Non-pigmented ciliary epithelial cell (primary cell): ENCODE measurements at regions not wholly inside any gene's neighbourhood (a gene's known extent, or its start where the extent isn't known, plus 50 kb on each side); places are given as distances from the start of the nearest gene placed in this dataset.
A peak's percentile ranks its signal among the peaks of the same experiment; 100 is the strongest.
"Not testable (repeated sequence)": the region's sequence is repeated elsewhere in the genome, so short reads cannot be mapped to it uniquely, and the experiment has no call there.

ENCODE experiments used
- DNase-seq: peaks from one replicate; pipeline ENCODE4 v3.0.0-alpha.2; 2010; ENCODE audit warnings: low read depth

GRCh38 chr20:29031262-29031982 lies 2226.0 kb upstream of the DEFB115 start:
- DNase-seq, result not testable (repeated sequence)

GRCh38 chr20:29044239-29044638 lies 2213.2 kb upstream of the DEFB115 start:
- DNase-seq, result not testable (repeated sequence)

GRCh38 chr20:29050008-29050606 lies 2207.4 kb upstream of the DEFB115 start:
- DNase-seq, result peak; percentile 4

- not testable (repeated sequence) for DNase-seq
These were observed 2199.5 kb upstream of the DEFB115 start for GRCh38 chr20:29057866-29058484.

GRCh38 chr20:29062451-29062850 lies 2195.0 kb upstream of the DEFB115 start:
- DNase-seq, result not testable (repeated sequence)

- DNase-seq, result not testable (repeated sequence)
These were observed 2191.1 kb upstream of the DEFB115 start for GRCh38 chr20:29066341-29066740.

- DNase-seq, result not testable (repeated sequence)
These were observed 2183.8 kb upstream of the DEFB115 start for GRCh38 chr20:29073640-29074039.

GRCh38 chr20:29079769-29080690 lies 2177.4 kb upstream of the DEFB115 start:
- peak; percentile 11 for DNase-seq

GRCh38 chr20:29081712-29082111 lies 2175.8 kb upstream of the DEFB115 start:
- not testable (repeated sequence) for DNase-seq

GRCh38 chr20:29085625-29086024 lies 2171.8 kb upstream of the DEFB115 start:
- no peak for DNase-seq

- DNase-seq, result not testable (repeated sequence)
These were observed 2171.2 kb upstream of the DEFB115 start for GRCh38 chr20:29086145-29086718.

- no peak for DNase-seq
These were observed 2170.5 kb upstream of the DEFB115 start for GRCh38 chr20:29086938-29087337.

- not testable (repeated sequence) for DNase-seq
These were observed 2169.6 kb upstream of the DEFB115 start for GRCh38 chr20:29087887-29088286.

GRCh38 chr20:29088472-29088871 lies 2169.0 kb upstream of the DEFB115 start:
- DNase-seq, result not testable (repeated sequence)

- not testable (repeated sequence) for DNase-seq
These were observed 2168.1 kb upstream of the DEFB115 start for GRCh38 chr20:29089409-29089808.

- peak; percentile 3 for DNase-seq
These were observed 2163.5 kb upstream of the DEFB115 start for GRCh38 chr20:29093958-29094357.

- not testable (repeated sequence) for DNase-seq
These were observed 2160.8 kb upstream of the DEFB115 start for GRCh38 chr20:29096695-29097094.

- DNase-seq, result not testable (repeated sequence)
These were observed 2149.6 kb upstream of the DEFB115 start for GRCh38 chr20:29107884-29108283.

- not testable (repeated sequence) for DNase-seq
These were observed 2148.1 kb upstream of the DEFB115 start for GRCh38 chr20:29109386-29109785.

GRCh38 chr20:29115097-29115496 lies 2142.4 kb upstream of the DEFB115 start:
- DNase-seq, result not testable (repeated sequence)

- no peak for DNase-seq
These were observed 2138.3 kb upstream of the DEFB115 start for GRCh38 chr20:29119141-29119540.

GRCh38 chr20:29119684-29120083 lies 2137.8 kb upstream of the DEFB115 start:
- not testable (repeated sequence) for DNase-seq
